Stimulated activated naive CD8-positive, alpha-beta T cell treated with anti-CD3 and anti-CD28 coated beads, Interleukin-15, Interleukin-2, amounts not matched to agents 100 U/mL and 50 U/mL, for 24 hours (primary cell): ENCODE measurements at regions not wholly inside any gene's neighbourhood (a gene's known extent, or its start where the extent isn't known, plus 50 kb on each side); places are given as distances from the start of the nearest gene placed in this dataset.

Experiments used
- ATAC-seq: fragments of 150-1000 bp; cut with Tn5 transposase; one replicate; pipeline ENCODE4 v1.10.0; 2021
- DNase-seq: peaks from one replicate; pipeline ENCODE4 v3.0.0; 2021

DNA sequence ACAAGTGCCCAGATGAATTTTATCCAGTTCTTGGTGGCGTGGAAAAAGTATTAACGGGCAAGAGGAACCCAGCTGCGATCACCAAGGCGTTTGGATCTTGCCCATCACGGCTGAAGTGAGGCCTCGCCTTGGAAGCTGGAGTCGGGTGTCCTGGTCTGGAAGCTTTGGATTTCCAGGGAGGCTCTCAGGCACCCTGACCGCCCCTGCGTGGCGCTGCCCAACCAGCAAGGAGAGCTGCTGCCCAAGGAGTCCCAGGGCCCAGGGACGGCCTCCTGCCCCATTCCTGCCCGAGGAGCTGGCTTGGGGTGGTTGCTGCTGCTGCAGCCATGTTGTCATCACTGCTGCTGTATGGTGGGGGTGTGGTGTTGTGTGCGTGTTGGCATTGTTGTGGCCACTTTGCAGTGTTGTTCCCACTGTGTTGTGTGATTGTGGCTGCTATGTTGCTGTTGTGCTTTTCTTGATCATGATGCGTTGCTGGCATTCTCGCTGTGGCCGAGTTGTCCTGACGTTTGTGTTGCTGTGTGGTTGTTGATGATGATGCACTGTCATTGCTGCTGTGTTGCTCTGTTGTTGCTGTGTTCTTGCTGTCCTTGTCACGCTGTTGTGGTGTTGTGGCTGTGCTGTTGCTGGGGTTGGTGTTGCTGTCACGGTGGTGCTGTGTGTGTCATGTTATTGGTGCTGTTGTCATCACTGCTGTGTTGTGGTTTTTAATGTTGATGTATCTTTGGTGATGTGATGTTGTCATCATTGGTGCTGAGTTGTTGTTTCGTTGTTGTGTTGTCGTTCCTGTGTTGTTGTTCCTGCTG lies 318.8 kb downstream of the C16orf95 start:
- ATAC-seq (no peak), DNase-seq (no peak)

- DNase-seq = no peak
- no peak for ATAC-seq
These were observed 317.2 kb downstream of the C16orf95 start for GRCh38 chr16:87000001-87000400.

DNA sequence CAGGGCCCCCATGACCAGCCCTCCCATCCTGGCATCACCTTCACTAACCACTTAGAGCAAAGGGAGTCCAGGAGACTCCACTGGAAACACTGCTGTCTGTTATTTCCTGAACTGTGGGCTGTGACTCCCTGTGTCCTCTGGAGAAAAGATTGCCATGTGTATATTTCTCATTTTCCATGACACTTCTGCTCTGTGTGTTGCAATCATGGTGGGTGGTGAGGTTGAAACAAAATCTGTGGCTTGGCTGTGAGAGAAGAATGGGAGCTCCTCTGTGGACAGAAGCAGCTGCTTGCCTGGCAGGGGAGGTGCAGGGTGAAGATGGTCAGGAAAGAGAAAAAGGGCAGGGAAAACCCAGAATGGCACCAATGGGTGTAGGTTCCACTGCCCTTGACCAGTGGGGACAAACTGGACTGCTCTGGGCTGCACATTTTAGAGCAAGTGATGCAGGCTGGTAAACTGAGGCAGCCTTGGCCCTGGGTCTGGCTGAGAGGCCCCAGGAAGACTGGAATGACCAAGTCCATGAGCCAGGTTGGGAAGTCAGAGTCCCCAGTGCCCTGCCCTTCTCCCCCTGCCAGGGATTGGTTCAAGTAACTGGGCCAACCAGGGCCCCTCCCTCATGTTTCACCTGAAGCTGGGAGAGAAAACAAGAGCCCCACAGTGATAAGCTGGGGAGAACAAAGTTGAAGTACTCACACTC lies 314.3 kb downstream of the C16orf95 start:
- ATAC-seq (no peak), DNase-seq (no peak)

DNA sequence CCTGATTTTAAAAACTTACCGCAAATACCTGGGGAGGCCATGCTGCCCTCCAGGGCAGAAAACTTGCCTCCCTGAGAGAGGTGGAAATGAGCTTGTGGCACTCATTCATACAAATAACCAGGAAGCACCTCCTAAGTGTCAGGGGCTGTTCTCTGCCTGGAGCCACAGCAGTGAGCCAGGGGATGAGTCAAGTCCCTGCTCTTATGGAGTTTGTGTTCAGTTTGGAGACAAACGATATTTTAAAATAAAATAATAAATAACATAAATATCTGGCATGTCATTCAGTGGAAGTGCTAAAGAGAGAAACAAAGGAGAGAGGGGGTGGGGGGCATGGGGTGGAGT lies 313.8 kb downstream of the C16orf95 start:
- ATAC-seq (no peak), DNase-seq (no peak)

- no peak for DNase-seq
- ATAC-seq = no peak
These were observed 311.2 kb downstream of the C16orf95 start for GRCh38 chr16:87006021-87006420.

- no peak for DNase-seq
These were observed 310.1 kb downstream of the C16orf95 start for GRCh38 chr16:87006789-87007745.

GRCh38 chr16:87007907-87008306 lies 309.3 kb downstream of the C16orf95 start:
- DNase-seq (no peak), ATAC-seq (no peak)

More at GRCh38 chr16:87006789-87007745, 310.1 kb downstream of the C16orf95 start:
- peak; percentile 19 for ATAC-seq

GRCh38 chr16:87008664-87009063 lies 308.5 kb downstream of the C16orf95 start:
- ATAC-seq (no peak), DNase-seq (no peak)

DNA sequence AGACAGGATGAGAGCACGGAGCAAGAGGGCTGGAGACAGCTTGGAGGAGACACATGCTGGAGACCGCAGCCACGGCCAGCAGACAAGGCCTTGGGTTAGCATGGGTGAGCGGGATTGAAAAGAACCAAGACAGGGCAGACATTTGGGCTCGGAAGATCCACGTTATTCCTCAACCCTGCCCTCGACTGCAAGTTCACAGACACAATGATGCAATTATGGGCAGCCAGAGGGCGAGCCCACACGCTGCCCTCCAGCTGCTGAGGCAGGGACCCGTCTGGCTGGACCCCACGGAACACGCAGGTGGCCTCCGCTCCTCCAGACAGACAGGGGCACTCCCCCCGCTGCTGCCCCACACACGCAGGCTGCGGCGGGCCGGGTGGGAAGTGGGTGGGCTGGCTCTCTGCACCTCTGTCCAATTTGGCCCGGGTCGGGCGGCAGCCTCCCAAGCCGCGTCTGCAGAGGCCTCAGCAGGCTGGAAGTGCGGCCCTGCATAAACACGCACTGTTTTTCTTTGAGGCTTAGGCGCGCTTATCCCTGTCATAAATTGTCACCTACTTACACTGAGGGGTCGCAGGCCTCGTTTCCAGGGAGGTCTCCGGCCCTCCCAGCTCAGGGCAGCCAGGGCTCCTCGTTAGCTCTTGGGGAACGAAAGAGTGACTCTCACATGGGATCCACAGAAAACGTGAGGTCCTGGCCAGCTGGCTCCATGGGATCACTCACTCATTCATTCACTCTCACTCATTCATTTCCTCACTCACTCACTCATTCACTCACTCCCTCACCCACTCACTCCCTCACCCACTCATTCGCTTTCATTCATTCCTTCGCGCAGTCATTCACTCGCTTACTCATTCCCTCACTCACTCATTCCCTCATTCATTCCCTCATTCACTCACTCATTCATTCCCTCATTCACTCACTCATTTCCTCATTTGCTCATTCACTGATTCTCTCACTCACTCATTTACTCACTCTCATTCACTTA lies 303.9 kb downstream of the C16orf95 start:
- DNase-seq (no peak), ATAC-seq (no peak)

- no peak for DNase-seq
These were observed 303.1 kb downstream of the C16orf95 start for GRCh38 chr16:87014112-87014511.

DNA sequence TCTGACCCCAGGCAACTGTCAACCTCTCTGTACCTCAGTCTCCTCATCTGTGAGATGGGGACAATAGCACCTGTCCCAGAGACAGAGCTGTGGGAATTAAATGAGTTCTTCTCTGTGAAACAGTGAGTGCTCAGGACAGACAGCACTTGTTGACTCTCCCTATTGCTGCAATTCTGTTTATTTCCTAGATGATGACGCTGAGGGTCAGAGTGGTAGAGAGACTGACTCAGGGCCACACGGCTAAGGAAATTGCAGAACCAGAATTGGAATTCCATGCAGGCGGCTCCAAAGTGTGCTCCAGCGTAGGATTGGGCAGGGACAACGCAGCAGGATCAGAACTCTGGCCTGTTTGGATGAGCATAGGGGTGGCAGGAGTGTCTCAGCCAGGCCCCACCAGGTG lies 302.2 kb downstream of the C16orf95 start:
- ATAC-seq (no peak), DNase-seq (no peak)

More at GRCh38 chr16:87014112-87014511, 303.1 kb downstream of the C16orf95 start:
- no peak for ATAC-seq

DNA sequence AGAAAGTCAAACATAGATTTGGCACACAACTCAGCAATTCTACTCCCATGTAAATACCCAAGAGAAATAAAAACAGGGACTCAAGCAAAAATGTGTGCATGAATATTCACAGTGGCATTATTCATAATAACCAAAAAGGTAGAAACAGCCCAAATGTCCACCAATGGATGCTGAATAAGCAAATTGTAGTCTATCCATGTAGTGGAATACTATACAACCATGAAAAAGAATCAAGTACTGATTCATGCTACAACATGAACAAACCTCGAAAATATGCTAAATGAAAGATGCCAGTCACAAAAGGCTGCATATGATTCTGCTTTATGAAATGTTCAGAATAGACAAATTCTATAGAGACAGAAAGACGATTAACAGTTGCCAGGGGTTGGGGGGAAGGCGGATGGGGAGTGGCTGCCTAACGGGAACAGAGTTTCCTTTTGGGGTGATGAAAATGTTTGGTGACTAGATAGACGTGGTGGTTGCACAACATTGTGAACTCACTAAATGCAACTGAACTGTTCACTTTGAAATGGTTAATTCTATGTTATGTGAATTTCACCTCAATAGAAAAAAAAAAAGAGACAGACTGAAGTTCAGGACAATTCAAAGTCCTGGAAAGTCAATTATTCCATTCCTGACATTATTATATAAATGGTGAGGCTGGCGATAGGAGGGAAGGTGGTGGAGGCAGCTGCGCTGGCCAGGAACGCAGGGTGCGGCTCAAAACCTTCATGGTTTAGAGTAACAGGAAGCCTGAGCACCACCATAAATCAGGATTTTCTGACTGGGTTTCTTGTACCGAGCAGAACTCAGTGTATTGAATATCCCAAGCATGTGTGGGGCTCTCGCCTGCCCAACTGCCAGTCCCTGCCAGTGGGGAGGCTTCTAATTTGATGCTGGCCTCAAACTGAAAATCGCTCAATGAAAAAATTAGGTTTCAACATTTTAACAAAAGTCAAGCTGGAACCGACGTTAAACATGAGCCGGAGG lies 300.9 kb downstream of the C16orf95 start:
- DNase-seq (no peak), ATAC-seq (no peak)

- DNase-seq (no peak), ATAC-seq (peak; percentile 36)
These were observed 299.7 kb downstream of the C16orf95 start for GRCh38 chr16:87017371-87018012.

- ATAC-seq = no peak
These were observed 291.5 kb downstream of the C16orf95 start for GRCh38 chr16:87025676-87026075.

GRCh38 chr16:87027056-87027616 lies 290.1 kb downstream of the C16orf95 start:
- ATAC-seq = no peak

More at GRCh38 chr16:87025676-87026075, 291.5 kb downstream of the C16orf95 start:
- DNase-seq = no peak

GRCh38 chr16:87028481-87029320 lies 288.5 kb downstream of the C16orf95 start:
- ATAC-seq (no peak), DNase-seq (no peak)

More at GRCh38 chr16:87027056-87027616, 290.1 kb downstream of the C16orf95 start:
- DNase-seq = no peak

DNA sequence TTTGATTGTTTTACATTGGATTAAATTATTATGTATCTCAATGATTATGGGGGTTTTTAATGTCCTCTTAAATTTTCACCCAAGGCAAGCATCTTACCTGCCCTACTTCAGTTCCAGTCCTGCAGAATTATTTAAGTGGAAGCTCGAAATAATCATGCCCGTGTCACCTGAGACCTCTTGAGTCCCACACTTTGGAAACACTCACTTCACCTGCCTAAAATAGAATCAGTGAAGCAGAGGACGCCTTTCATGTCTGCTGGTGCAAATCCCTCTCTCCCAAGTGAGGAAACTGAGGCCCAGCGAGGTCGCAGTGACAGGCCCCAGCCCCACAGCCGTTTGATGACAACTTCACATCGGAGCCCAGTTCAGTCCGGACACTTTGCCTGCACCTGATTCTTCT lies 284.6 kb downstream of the C16orf95 start:
- ATAC-seq = no peak
- DNase-seq = no peak

- ATAC-seq = no peak
- DNase-seq = no peak
These were observed 284.1 kb downstream of the C16orf95 start for GRCh38 chr16:87033021-87033471.
